ENCODE measurements at regions not wholly inside any gene's neighbourhood (a gene's known extent, or its start where the extent isn't known, plus 50 kb on each side); places are given as distances from the start of the nearest gene placed in this dataset.

GRCh38 chr3:152771120-152771519 is 63.8 kb upstream of the P2RY1 start:
- Histone ChIP-seq H3K36me3 (ENCODE audit: control insufficient read depth in 2 of 2, extremely low read depth in 1 of 2, insufficient read depth in 2 of 2, low read length in 2 of 2) (no peaks in the 10 kb centered on the region), H2AFZ (ENCODE audit: control insufficient read depth, low read length) (no peak overlapping the region), H3K4me2 (ENCODE audit: control insufficient read depth, extremely low read depth, insufficient read depth, low read depth, low read length) (no peak overlapping the region), H3K79me2 (ENCODE audit: control insufficient read depth, insufficient read depth, low read length) (no peaks in the 10 kb centered on the region), H3K27me3 (ENCODE audit: control insufficient read depth, extremely low read depth, insufficient read depth, low read length) (no peaks in the 10 kb centered on the region), H3K27ac (ENCODE audit: control insufficient read depth, insufficient read depth, low read length) (no peak overlapping the region), H3K9ac (ENCODE audit: control insufficient read depth, extremely low read depth, insufficient read depth, low read length) (no peak overlapping the region), H3K4me1 (ENCODE audit: control insufficient read depth, extremely low read depth, insufficient read depth, low read length) (no peaks in the 10 kb centered on the region), H3K4me3 (ENCODE audit: control insufficient read depth in 2 of 3, extremely low read depth in 1 of 3, insufficient read depth in 2 of 3, low read depth in 1 of 3, low read length in 3 of 3) (no peak overlapping the region), H4K20me1 (ENCODE audit: control insufficient read depth, extremely low read depth, insufficient read depth, low read length) (no peaks in the 10 kb centered on the region), H3K9me3 (ENCODE audit: control insufficient read depth, low read depth, low read length) (no peaks in the 10 kb centered on the region), H3K9me1 (ENCODE audit: control insufficient read depth, extremely low read depth, insufficient read depth, low read length) (no peaks in the 10 kb centered on the region)
- dilution Hi-C loops (cut with MboI; ENCODE audit: extremely low pct_ligation_motif_present, low sequenced_read_pairs), result no loop called here
- no peak for DNase-seq (ENCODE audit: low read depth, low spot score)
- TF ChIP-seq EZH2 (IDR thresholded peaks at IDR 0.05; ENCODE audit: low read length), result no peak
- TF ChIP-seq CTCF (optimal IDR thresholded peaks at IDR 0.05 in 1 of 3, IDR thresholded peaks at IDR 0.05 in 1 of 3, conservative IDR thresholded peaks at IDR 0.05 in 1 of 3; ENCODE audit: extremely low read depth in 1 of 3, insufficient read depth in 2 of 3, low read length in 3 of 3), result no peak
- FAIRE-seq, result no peak

DNA sequence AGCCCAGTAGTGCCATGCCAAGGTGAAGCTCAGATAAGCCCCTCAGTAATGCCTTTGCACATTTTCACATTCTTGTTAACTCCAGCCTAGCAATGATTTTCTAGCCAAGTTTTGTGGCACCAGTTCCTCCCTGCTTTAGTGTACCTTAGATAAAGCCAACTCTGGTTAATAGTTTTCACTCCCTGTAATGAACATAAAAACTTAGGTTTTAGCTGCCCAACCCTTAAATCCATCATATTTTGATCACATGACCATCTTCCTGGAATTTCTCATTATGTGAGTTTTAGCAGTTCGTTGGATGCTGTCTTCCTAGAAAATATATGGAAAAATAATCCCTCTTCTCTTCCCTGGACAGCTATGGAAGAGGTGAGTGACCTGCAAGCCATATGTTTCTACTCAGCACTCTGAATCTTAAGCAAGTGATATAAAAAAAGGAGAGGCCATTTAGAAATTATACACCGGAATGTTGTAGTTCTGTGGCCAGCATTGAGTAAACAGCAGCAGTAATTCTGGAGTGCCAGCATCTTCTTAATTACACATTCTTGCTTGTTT is 62.2 kb upstream of the P2RY1 start:
- Histone ChIP-seq H3K9me1 (ENCODE audit: control insufficient read depth, extremely low read depth, insufficient read depth, low read length) (no peaks in the 10 kb centered on the region), H3K4me3 (ENCODE audit: control insufficient read depth in 2 of 3, extremely low read depth in 1 of 3, insufficient read depth in 2 of 3, low read depth in 1 of 3, low read length in 3 of 3) (no peak overlapping the region), H2AFZ (ENCODE audit: control insufficient read depth, low read length) (no peak overlapping the region), H3K9ac (ENCODE audit: control insufficient read depth, extremely low read depth, insufficient read depth, low read length) (no peak overlapping the region), H3K4me1 (ENCODE audit: control insufficient read depth, extremely low read depth, insufficient read depth, low read length) (no peaks in the 10 kb centered on the region), H3K79me2 (ENCODE audit: control insufficient read depth, insufficient read depth, low read length) (no peaks in the 10 kb centered on the region), H3K36me3 (ENCODE audit: control insufficient read depth in 2 of 2, extremely low read depth in 1 of 2, insufficient read depth in 2 of 2, low read length in 2 of 2) (no peaks in the 10 kb centered on the region), H3K9me3 (ENCODE audit: control insufficient read depth, low read depth, low read length) (no peaks in the 10 kb centered on the region), H4K20me1 (ENCODE audit: control insufficient read depth, extremely low read depth, insufficient read depth, low read length) (no peaks in the 10 kb centered on the region), H3K27me3 (ENCODE audit: control insufficient read depth, extremely low read depth, insufficient read depth, low read length) (no peaks in the 10 kb centered on the region), H3K4me2 (ENCODE audit: control insufficient read depth, extremely low read depth, insufficient read depth, low read depth, low read length) (no peak overlapping the region), H3K27ac (ENCODE audit: control insufficient read depth, insufficient read depth, low read length) (no peak overlapping the region)
- dilution Hi-C loops (cut with MboI; ENCODE audit: extremely low pct_ligation_motif_present, low sequenced_read_pairs), result no loop called here
- no peak for DNase-seq (ENCODE audit: low read depth, low spot score)
- no peak for FAIRE-seq
- no peak for TF ChIP-seq CTCF (optimal IDR thresholded peaks at IDR 0.05 in 1 of 3, IDR thresholded peaks at IDR 0.05 in 1 of 3, conservative IDR thresholded peaks at IDR 0.05 in 1 of 3; ENCODE audit: extremely low read depth in 1 of 3, insufficient read depth in 2 of 3, low read length in 3 of 3)
- TF ChIP-seq EZH2 (IDR thresholded peaks at IDR 0.05; ENCODE audit: low read length), result no peak

Measured in keratinocyte (primary cell).